ENCODE measurements at regions not wholly inside any gene's neighbourhood (a gene's known extent, or its start where the extent isn't known, plus 50 kb on each side); places are given as distances from the start of the nearest gene placed in this dataset.

DNA sequence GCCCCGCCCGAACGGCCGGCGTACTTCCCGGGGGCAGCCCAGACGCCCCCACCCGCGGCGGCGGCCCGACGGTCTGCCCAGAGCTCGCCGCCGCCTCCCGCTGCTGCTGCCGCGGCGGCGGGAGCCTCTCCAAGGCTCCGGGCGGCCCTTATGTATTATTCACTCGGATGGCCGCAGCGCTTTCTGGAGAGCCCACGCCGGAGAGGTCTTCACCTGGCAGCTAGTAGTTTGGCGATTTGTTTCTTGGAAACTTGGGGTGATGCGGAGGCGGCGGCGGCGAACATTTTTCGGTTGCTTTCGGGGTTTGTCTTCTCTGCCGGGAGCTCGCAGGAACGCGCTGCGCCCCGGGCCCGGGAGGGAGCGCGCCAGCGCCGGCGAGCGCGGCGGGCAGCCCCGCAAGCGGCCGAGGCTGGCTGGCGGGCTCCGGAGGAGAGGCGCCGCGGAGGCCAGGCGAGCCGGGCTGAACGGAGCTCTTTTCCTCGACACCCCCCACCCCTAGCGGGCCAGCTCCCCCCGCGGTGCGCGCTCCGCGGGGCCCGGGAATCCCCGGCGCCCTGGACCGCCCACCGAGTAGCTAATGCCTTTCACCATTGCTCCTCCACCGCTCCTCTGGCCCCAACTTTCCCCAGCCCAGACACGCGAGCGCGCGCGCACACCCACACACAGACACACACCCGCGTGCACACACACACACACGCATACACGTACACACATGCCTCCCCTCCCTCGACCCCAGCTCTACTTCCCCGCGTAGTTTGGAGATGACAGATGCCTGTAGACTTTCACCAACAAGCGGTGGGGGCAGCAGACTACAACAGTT is 113.5 kb downstream of the DHX15 start:
- H3K4me3 ChIP-seq (ENCODE audit: low read length): peak overlapping the region; percentile 48
- no peak for TF ChIP-seq CTCF (IDR thresholded peaks at IDR 0.05; ENCODE audit: insufficient read depth, low read depth, low read length, missing control alignments)
- DNase-seq (ENCODE audit: low read depth): peak; percentile 32

- no peak for DNase-seq (ENCODE audit: low read depth)
- no peak overlapping the region for H3K4me3 ChIP-seq (ENCODE audit: low read length)
- no peak for TF ChIP-seq CTCF (IDR thresholded peaks at IDR 0.05; ENCODE audit: insufficient read depth, low read depth, low read length, missing control alignments)
Measured at GRCh38 chr4:24468071-24468470, 116.3 kb downstream of the DHX15 start.

- no peak for TF ChIP-seq CTCF (IDR thresholded peaks at IDR 0.05; ENCODE audit: insufficient read depth, low read depth, low read length, missing control alignments)
- peak; percentile 30 for DNase-seq (ENCODE audit: low read depth)
Measured at GRCh38 chr4:24464566-24464965, 119.8 kb downstream of the DHX15 start.

GRCh38 chr4:24456431-24456830 is 127.9 kb downstream of the DHX15 start:
- no peak for TF ChIP-seq CTCF (IDR thresholded peaks at IDR 0.05; ENCODE audit: insufficient read depth, low read depth, low read length, missing control alignments)
- H3K4me3 ChIP-seq (ENCODE audit: low read length): no peak overlapping the region
- no peak for DNase-seq (ENCODE audit: low read depth)

More at GRCh38 chr4:24464566-24464965, 119.8 kb downstream of the DHX15 start:
- H3K4me3 ChIP-seq (ENCODE audit: low read length): no peak overlapping the region

DNA sequence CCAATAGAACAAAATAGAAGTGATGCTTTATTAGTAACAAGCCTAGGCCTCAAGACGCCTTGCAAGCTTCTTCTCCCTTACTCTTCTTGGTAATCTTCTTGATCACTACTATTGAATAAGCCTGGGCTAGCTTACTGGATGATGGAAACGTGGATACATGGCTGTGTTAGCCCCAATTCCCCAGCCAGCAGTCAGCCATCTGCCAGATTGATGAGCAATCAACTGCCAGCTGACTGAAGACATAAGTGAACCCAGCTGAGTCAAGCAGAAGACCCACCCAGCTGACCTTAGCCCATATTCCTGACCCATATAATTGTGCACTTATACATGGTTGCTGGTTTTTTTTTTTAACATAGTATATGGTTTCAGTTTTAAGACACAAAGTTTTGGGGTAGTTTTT is 130.4 kb downstream of the DHX15 start:
- H3K4me3 ChIP-seq (ENCODE audit: low read length): no peak overlapping the region
- DNase-seq (ENCODE audit: low read depth): no peak
- no peak for TF ChIP-seq CTCF (IDR thresholded peaks at IDR 0.05; ENCODE audit: insufficient read depth, low read depth, low read length, missing control alignments)

GRCh38 chr4:24451870-24452269 is 132.5 kb downstream of the DHX15 start:
- H3K4me3 ChIP-seq (ENCODE audit: low read length): no peak overlapping the region
- no peak for TF ChIP-seq CTCF (IDR thresholded peaks at IDR 0.05; ENCODE audit: insufficient read depth, low read depth, low read length, missing control alignments)
- DNase-seq (ENCODE audit: low read depth): no peak

GRCh38 chr4:24443200-24443599 is 141.2 kb downstream of the DHX15 start:
- no peak for DNase-seq (ENCODE audit: low read depth)
- TF ChIP-seq CTCF (IDR thresholded peaks at IDR 0.05; ENCODE audit: insufficient read depth, low read depth, low read length, missing control alignments): no peak
- H3K4me3 ChIP-seq (ENCODE audit: low read length): no peak overlapping the region
